ENCODE measurements at regions not wholly inside any gene's neighbourhood (a gene's known extent, or its start where the extent isn't known, plus 50 kb on each side); places are given as distances from the start of the nearest gene placed in this dataset.
"Not testable (repeated sequence)": the region's sequence is repeated elsewhere in the genome, so short reads cannot be mapped to it uniquely, and the experiment has no call there.

DNA sequence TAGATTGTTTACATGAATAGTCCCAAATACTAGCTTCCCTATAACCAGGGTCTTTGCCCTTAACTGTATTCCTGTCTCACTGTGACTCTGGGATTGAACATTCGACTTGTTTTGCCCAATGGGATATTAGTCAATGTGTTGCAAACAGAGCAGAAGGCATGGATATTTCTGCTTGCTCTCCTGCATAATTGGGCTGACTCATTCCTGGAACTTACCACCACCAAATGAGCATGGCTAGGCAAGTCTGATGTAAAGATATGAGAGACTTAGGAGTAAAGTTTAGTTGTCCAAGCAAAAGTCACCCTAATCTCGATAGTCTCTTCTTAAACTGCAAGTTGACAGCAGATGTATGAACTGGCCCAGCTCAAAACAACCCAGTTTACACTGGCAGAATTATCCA lies 273.5 kb upstream of the CCNG1 start:
- in situ Hi-C loops (cut with MboI; ENCODE audit: low pct_unique_long_range_greater_than_20kb, low sequenced_read_pairs, unreplicated experiment) = no loop called here
- no peak for DNase-seq (ENCODE audit: low spot score)
- TF ChIP-seq, protein P1, sequence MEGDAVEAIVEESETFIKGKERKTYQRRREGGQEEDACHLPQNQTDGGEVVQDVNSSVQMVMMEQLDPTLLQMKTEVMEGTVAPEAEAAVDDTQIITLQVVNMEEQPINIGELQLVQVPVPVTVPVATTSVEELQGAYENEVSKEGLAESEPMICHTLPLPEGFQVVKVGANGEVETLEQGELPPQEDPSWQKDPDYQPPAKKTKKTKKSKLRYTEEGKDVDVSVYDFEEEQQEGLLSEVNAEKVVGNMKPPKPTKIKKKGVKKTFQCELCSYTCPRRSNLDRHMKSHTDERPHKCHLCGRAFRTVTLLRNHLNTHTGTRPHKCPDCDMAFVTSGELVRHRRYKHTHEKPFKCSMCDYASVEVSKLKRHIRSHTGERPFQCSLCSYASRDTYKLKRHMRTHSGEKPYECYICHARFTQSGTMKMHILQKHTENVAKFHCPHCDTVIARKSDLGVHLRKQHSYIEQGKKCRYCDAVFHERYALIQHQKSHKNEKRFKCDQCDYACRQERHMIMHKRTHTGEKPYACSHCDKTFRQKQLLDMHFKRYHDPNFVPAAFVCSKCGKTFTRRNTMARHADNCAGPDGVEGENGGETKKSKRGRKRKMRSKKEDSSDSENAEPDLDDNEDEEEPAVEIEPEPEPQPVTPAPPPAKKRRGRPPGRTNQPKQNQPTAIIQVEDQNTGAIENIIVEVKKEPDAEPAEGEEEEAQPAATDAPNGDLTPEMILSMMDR (IDR thresholded peaks at IDR 0.05; ENCODE audit: extremely low read depth, insufficient read depth, missing control alignments) = no peak

DNA sequence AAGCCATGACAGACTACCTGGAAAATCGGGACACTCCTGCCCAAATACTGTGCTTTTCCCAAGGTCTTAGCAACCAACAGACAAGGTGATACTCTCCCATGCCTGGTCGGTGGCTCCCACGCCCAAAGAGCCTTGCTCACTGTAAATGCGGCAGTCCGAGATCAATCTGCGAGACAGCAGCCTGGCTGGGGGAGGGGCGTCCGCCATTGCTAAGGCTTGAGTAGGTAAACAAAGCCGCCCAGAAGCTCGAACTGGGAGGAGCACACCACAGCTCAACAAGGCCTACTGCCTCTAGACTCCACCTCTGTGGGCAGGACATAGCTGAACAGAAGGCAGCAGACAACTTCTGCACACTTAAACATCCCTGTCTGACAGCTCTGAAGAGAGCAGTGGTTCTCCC lies 272.1 kb upstream of the CCNG1 start:
- no peak for DNase-seq (ENCODE audit: low spot score)
- in situ Hi-C loops (cut with MboI; ENCODE audit: low pct_unique_long_range_greater_than_20kb, low sequenced_read_pairs, unreplicated experiment) = no loop called here

DNA sequence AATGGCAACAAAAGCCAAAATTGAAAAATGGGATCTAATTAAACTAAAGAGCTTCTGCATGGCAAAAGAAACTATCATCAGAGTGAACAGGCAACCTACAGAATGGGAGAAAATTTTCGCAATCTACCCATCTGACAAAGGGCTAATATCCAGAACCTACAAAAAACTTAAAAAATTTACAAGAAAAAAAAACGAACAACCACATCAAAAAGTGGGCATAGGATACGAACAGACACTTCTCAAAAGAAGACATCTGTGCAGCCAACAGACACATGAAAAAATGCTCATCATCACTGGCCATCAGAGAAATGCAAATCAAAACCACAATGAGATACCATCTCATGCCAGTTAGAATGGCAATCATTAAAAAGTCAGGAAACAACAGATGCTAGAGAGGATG lies 267.2 kb upstream of the CCNG1 start:
- DNase-seq (ENCODE audit: low spot score); in situ Hi-C loops (cut with MboI; ENCODE audit: low pct_unique_long_range_greater_than_20kb, low sequenced_read_pairs, unreplicated experiment): not testable (repeated sequence)

More for the DNA sequence above, 272.1 kb upstream of the CCNG1 start:
- TF ChIP-seq, protein P1 (IDR thresholded peaks at IDR 0.05; ENCODE audit: extremely low read depth, insufficient read depth, missing control alignments) = no peak

DNA sequence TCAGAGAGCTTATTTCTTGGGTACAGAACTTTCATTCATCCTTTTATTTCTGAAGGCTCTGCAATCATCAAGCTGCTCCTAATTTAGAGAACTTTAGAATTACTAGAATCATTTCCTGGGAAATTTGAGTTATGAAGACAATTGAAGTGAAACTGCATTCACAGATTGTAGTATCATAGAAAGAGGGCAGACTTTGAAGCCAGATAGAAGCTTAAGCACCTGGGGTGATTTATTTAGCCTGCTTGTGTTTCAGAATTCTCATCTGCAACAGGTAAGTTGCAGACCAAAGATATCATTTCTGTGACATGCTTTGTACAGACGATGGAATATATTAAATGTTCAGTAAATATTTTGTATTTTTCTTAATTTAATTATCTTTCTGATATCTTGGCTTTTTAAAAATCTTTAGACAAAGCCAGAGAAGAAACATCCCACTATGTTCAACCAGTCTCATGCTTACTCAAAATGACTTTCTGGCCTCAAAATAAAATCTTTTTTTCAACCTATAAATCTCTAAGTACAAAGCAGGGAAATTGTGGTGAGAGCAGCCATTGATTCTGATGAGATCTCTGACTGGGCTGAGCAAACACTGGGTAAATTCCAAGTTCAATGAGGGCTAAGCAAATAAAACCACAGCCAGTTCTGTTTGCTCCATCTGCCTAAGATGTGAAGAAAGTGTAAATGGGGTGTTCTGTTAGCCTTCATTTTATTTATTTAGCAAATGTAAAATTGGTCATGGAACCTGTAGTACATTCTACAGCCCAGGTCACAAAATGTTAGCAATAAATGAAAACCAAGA lies 264.7 kb upstream of the CCNG1 start:
- TF ChIP-seq, protein P1 (IDR thresholded peaks at IDR 0.05; ENCODE audit: extremely low read depth, insufficient read depth, missing control alignments) = no peak
- DNase-seq (ENCODE audit: low spot score) = no peak
- in situ Hi-C loops (cut with MboI; ENCODE audit: low pct_unique_long_range_greater_than_20kb, low sequenced_read_pairs, unreplicated experiment) = no loop called here

DNA sequence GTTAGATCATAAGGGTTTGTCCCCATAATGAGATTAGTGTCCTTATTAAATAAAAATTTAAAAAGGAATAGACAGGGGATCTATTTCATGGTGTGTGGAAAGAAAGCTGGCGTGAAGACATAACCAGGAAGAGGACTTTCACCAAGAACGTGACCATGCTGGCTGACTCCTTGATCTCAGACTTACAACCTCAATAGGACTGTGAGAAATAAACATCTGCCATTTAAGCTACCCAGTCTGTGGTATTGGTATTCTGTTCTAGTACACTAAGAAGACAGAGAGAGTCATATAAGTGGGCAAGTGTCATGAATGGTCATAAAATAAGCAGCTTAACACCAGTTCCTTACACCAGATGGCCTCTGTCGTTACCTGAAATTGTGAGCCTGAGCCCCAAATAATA lies 259.4 kb upstream of the CCNG1 start:
- DNase-seq (ENCODE audit: low spot score) = no peak
- TF ChIP-seq, protein P1 (IDR thresholded peaks at IDR 0.05; ENCODE audit: extremely low read depth, insufficient read depth, missing control alignments) = no peak
- in situ Hi-C loops (cut with MboI; ENCODE audit: low pct_unique_long_range_greater_than_20kb, low sequenced_read_pairs, unreplicated experiment) = no loop called here

DNA sequence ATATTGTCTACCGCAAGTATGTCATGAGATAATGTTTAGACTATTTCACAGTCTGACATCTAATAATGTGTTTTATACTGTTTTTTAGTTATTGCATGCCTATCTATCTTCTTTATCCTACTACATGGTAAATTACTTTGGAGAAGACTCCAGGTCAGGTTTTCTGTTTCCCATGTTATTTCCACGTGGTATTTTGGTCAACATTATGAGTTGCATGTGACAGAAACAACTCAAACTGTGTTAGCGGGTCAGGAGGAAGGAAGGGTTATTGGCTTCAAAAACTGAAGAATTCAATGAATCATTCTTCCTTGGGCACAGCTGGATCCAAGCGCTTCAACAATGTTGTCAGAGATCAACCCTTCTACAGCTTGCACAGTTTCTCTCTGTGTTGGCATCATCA lies 252.1 kb upstream of the CCNG1 start:
- TF ChIP-seq, protein P1 (IDR thresholded peaks at IDR 0.05; ENCODE audit: extremely low read depth, insufficient read depth, missing control alignments) = no peak
- DNase-seq (ENCODE audit: low spot score) = no peak
- in situ Hi-C loops (cut with MboI; ENCODE audit: low pct_unique_long_range_greater_than_20kb, low sequenced_read_pairs, unreplicated experiment) = no loop called here

DNA sequence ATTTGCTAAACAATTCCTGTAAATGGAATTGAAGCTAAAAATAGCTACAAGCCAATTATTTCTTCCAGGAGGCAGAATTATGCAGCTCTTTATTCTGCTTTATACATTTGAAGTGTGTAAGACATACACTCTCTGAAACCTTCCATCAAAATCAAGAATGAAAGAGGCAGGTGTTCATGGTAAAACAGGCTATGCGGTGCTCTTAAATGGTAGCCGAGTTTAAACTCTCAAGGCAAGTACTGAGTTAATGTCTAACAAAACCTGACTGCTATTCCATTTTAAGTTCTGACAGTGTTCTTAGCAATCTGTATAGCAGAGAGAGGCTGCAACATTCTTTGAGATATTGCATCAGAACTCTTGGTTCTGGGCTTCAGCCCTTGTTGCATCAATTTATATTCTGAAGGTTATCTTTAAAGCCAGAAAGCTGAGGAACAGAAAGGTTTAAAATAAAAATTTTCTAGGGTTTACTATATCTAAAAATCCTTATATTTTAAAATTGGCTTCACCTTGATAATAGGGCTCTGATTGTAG lies 248.3 kb upstream of the CCNG1 start:
- in situ Hi-C loops (cut with MboI; ENCODE audit: low pct_unique_long_range_greater_than_20kb, low sequenced_read_pairs, unreplicated experiment) = no loop called here
- TF ChIP-seq, protein P1 (IDR thresholded peaks at IDR 0.05; ENCODE audit: extremely low read depth, insufficient read depth, missing control alignments) = no peak
- no peak for DNase-seq (ENCODE audit: low spot score)
